HEK293T (cell line): ENCODE measurements at regions not wholly inside any gene's neighbourhood (a gene's known extent, or its start where the extent isn't known, plus 50 kb on each side); places are given as distances from the start of the nearest gene placed in this dataset.

Experiments
- BHLHE40 ChIP-seq: fragments of 450-650 bp; IDR thresholded peaks from 2 replicates; pipeline ENCODE4 v1.6.1; 2016; ENCODE audit warnings: mild to moderate bottlenecking, moderate library complexity, borderline replicate concordance
- CTBP1 ChIP-seq: fragments of 450-650 bp; IDR thresholded peaks from 2 replicates; pipeline ENCODE4 v1.6.1; 2016; ENCODE audit warnings: borderline replicate concordance
- ELF4 ChIP-seq: fragments of 450-650 bp; IDR thresholded peaks from 2 replicates; pipeline ENCODE4 v1.6.1; 2017; ENCODE audit warnings: antibody characterized with exemption
- FOXA1 ChIP-seq: fragments of 450-650 bp; IDR thresholded peaks from 2 replicates; pipeline ENCODE4 v1.6.1; 2016; ENCODE audit warnings: mild to moderate bottlenecking
- FOXM1 ChIP-seq: fragments of 450-650 bp; IDR thresholded peaks from 2 replicates; pipeline ENCODE4 v1.6.1; 2017; ENCODE audit warnings: mild to moderate bottlenecking, borderline replicate concordance
- HDGF ChIP-seq: fragments of 450-650 bp; IDR thresholded peaks from 2 replicates; pipeline ENCODE4 v1.6.1; 2017; ENCODE audit warnings: antibody characterized with exemption, borderline replicate concordance
- L3MBTL2 ChIP-seq: fragments of 450-650 bp; conservative IDR thresholded peaks from 2 replicates; pipeline ENCODE4 v1.6.1; 2016; ENCODE audit warnings: mild to moderate bottlenecking
- NFRKB ChIP-seq: fragments of 450-650 bp; IDR thresholded peaks from 2 replicates; pipeline ENCODE4 v1.6.1; 2016; ENCODE audit warnings: mild to moderate bottlenecking, moderate library complexity
- SP1 ChIP-seq: fragments of 450-650 bp; IDR thresholded peaks from 2 replicates; pipeline ENCODE4 v1.6.1; 2017
- SUZ12 ChIP-seq: fragments of 450-650 bp; IDR thresholded peaks from 2 replicates; pipeline ENCODE4 v1.6.1; 2016; ENCODE audit warnings: mild to moderate bottlenecking
- ZNF384 ChIP-seq: fragments of 450-650 bp; IDR thresholded peaks from 2 replicates; pipeline ENCODE4 v1.6.1; 2016

DNA sequence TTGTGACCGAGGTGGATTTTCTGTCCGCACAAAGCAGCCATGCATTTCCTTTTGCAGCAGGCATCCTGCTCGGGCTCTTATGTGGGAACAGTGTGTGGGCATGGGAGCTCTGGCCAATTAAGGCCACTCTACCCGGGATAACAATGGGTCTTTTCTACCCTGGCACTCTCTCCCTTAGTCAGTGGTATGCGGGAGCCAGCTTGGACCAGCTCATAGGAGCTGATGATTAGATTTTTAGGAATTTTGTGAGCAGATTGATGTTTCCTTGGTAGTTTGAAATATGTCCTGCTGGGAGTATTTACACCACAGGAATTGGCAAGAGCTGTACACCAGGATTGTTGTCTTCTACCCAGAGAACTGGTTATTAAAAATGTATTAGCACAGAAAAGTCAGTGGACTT, 89.3 kb downstream of the SPP2 start:
- TF ChIP-seq BHLHE40: no peak
- TF ChIP-seq CTBP1: no peak
- TF ChIP-seq HDGF: no peak
- TF ChIP-seq SUZ12: no peak
- no peak for TF ChIP-seq FOXA1
- no peak for TF ChIP-seq NFRKB
- no peak for TF ChIP-seq ZNF384
- TF ChIP-seq FOXM1: no peak
- no peak for TF ChIP-seq SP1
- TF ChIP-seq ELF4: no peak
- TF ChIP-seq L3MBTL2: no peak
